HepG2 (cell line): ENCODE measurements at regions not wholly inside any gene's neighbourhood (a gene's known extent, or its start where the extent isn't known, plus 50 kb on each side); places are given as distances from the start of the nearest gene placed in this dataset.
A peak's percentile ranks its signal among the peaks of the same experiment; 100 is the strongest.

ENCODE experiments used
- LCORL ChIP-seq, 2 experiments: fragments of 450-650 bp in 1 of 2; sonication (generic) in 1 of 2; formaldehyde crosslinking in 1 of 2; IDR thresholded peaks; 2 replicates each; pipeline versions ENCODE4 v1.5.0 to v1.6.1; 2017 to 2020; ENCODE audit warnings: antibody characterized with exemption in 1 of 2, missing genetic modification reagents in 1 of 2
- SOX6 ChIP-seq, 2 experiments: fragments of 450-650 bp in 1 of 2; sonication (generic) in 1 of 2; formaldehyde crosslinking in 1 of 2; IDR thresholded peaks; 2 replicates each; pipeline versions ENCODE4 v1.4.0 to v1.6.1; 2017 to 2020; ENCODE audit warnings: antibody characterized with exemption in 1 of 2, mild to moderate bottlenecking in 1 of 2, missing genetic modification reagents in 1 of 2
- ZNF350 ChIP-seq: sonication (generic); formaldehyde crosslinking; IDR thresholded peaks from 2 replicates; pipeline ENCODE4 v1.4.0; 2020; ENCODE audit warnings: mild to moderate bottlenecking, low read depth, missing genetic modification reagents, borderline replicate concordance
- ZNF510 ChIP-seq: sonication (generic); formaldehyde crosslinking; IDR thresholded peaks from 2 replicates; pipeline ENCODE4 v1.4.0; 2020; ENCODE audit warnings: low read depth, mild to moderate bottlenecking, missing genetic modification reagents
- ZSCAN5A ChIP-seq: sonication (generic); formaldehyde crosslinking; IDR thresholded peaks from 2 replicates; pipeline ENCODE4 v1.8.0; 2022; ENCODE audit warnings: mild to moderate bottlenecking, missing genetic modification reagents, borderline replicate concordance
- TF ChIP-seq, protein P1 (sequence below): sonication (generic); formaldehyde crosslinking; IDR thresholded peaks from 2 replicates; pipeline ENCODE4 v1.4.0; 2020; ENCODE audit warnings: missing genetic modification reagents

- TF ChIP-seq, protein P1, sequence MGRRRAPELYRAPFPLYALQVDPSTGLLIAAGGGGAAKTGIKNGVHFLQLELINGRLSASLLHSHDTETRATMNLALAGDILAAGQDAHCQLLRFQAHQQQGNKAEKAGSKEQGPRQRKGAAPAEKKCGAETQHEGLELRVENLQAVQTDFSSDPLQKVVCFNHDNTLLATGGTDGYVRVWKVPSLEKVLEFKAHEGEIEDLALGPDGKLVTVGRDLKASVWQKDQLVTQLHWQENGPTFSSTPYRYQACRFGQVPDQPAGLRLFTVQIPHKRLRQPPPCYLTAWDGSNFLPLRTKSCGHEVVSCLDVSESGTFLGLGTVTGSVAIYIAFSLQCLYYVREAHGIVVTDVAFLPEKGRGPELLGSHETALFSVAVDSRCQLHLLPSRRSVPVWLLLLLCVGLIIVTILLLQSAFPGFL (CRISPR knock-in tag), result no peak
- no peak for TF ChIP-seq ZNF350 (CRISPR knock-in tag)
- no peak for TF ChIP-seq ZSCAN5A (CRISPR knock-in tag)
- no peak for TF ChIP-seq ZNF510
- no peak for TF ChIP-seq SOX6 (IDR thresholded peaks at IDR 0.05)
- peak; percentile 82 for TF ChIP-seq SOX6 (CRISPR knock-in tag; IDR thresholded peaks at IDR 0.05)
- no peak for TF ChIP-seq LCORL (IDR thresholded peaks at IDR 0.05)
- TF ChIP-seq LCORL (CRISPR knock-in tag; IDR thresholded peaks at IDR 0.05), result peak; percentile 32; the same call in 1 of the 2 replicates
Observed at GRCh38 chr1:93801471-93801870, 77.5 kb downstream of the DNTTIP2 start.
